ENCODE measurements at regions not wholly inside any gene's neighbourhood (a gene's known extent, or its start where the extent isn't known, plus 50 kb on each side); places are given as distances from the start of the nearest gene placed in this dataset.

- Histone ChIP-seq H3K4me3 (ENCODE audit: low read depth, low read length) (no peak overlapping the region), H3K27ac (ENCODE audit: extremely low read depth, low read depth, low read length) (no peak overlapping the region), H3K4me1 (ENCODE audit: control insufficient read depth, insufficient read depth, low read length) (peaks cover 20% of the 10 kb centered on the region), H3K9me3 (ENCODE audit: control insufficient read depth, insufficient read depth, low read depth, low read length) (no peaks in the 10 kb centered on the region), H3K36me3 (ENCODE audit: control insufficient read depth in 2 of 2, insufficient read depth in 1 of 2, low read length in 2 of 2) (no peaks in the 10 kb centered on the region)
- TF ChIP-seq ZNF350 (tag by site-specific recombination; IDR thresholded peaks at IDR 0.05) (no peak), SCRT2 (tag by site-specific recombination; IDR thresholded peaks at IDR 0.05) (peak; percentile 55), ZNF777 (tag by site-specific recombination; IDR thresholded peaks at IDR 0.05; ENCODE audit: borderline replicate concordance) (no peak), ZNF677 (tag by site-specific recombination; IDR thresholded peaks at IDR 0.05) (no peak), PRDM6 (tag by site-specific recombination; IDR thresholded peaks at IDR 0.05) (peak; percentile 69), ZNF830 (tag by site-specific recombination; IDR thresholded peaks at IDR 0.05; ENCODE audit: low read depth) (no peak), ZNF791 (tag by site-specific recombination; IDR thresholded peaks at IDR 0.05) (no peak)
- CTCF ChIA-PET, result interaction anchor here (0.6 to 4.2 kb wide), 7 partner anchors 8 to 280 kb away, joined by 3 to 50 read pairs (median 3); no protein-coding TSS in a partner anchor
- POLR2A ChIA-PET, result no interaction called here
Observed at GRCh38 chr6:150694889-150695288, 95.2 kb downstream of the PLEKHG1 start.

- no peak overlapping the region; the same call in 1 of the 2 replicates for H3K27ac ChIP-seq (ENCODE audit: extremely low read depth, low read depth, low read length)
- H3K4me3 ChIP-seq (ENCODE audit: low read depth, low read length), result no peak overlapping the region
- POLR2A ChIA-PET, result no interaction called here
- no peaks in the 10 kb centered on the region for H3K9me3 ChIP-seq (ENCODE audit: control insufficient read depth, insufficient read depth, low read depth, low read length)
- TF ChIP-seq PRDM6 (tag by site-specific recombination; IDR thresholded peaks at IDR 0.05) (peak; percentile 10; the same call in 1 of the 2 replicates), ZNF660 (tag by site-specific recombination; IDR thresholded peaks at IDR 0.05) (no peak), PRDM10 (tag by site-specific recombination; IDR thresholded peaks at IDR 0.05) (peak; percentile 75), ZNF335 (tag by site-specific recombination; conservative IDR thresholded peaks at IDR 0.05) (peak; percentile 31; the same call in 1 of the 2 replicates), FEZF1 (tag by site-specific recombination; IDR thresholded peaks at IDR 0.05) (0 out of 2 replicates have a peak, but pooled peaks have one; percentile 9)
- H3K36me3 ChIP-seq (ENCODE audit: control insufficient read depth in 2 of 2, insufficient read depth in 1 of 2, low read length in 2 of 2), result no peaks in the 10 kb centered on the region
- CTCF ChIA-PET, result interaction anchor here (0.5 to 4.2 kb wide), 8 partner anchors 9 to 614 kb away, joined by 3 to 50 read pairs (median 4); no protein-coding TSS in a partner anchor
- H3K4me1 ChIP-seq (ENCODE audit: control insufficient read depth, insufficient read depth, low read length), result peaks cover 20% of the 10 kb centered on the region
Observed at GRCh38 chr6:150695652-150696051, 96.0 kb downstream of the PLEKHG1 start.

GRCh38 chr6:150696190-150696589 lies 96.5 kb downstream of the PLEKHG1 start:
- H3K4me1 ChIP-seq (ENCODE audit: control insufficient read depth, insufficient read depth, low read length), result peaks cover 20% of the 10 kb centered on the region
- TF ChIP-seq IKZF3 (tag by site-specific recombination; IDR thresholded peaks at IDR 0.05), result 0 out of 2 replicates have a peak, but pooled peaks have one; percentile 22
- peak; percentile 68 for TF ChIP-seq PRDM6 (tag by site-specific recombination; IDR thresholded peaks at IDR 0.05)
- TF ChIP-seq ZNF555 (tag by site-specific recombination; conservative IDR thresholded peaks at IDR 0.05), result no peak
- 0 out of 2 replicates have a peak, but pooled peaks have one; percentile 17 for TF ChIP-seq OSR2 (tag by site-specific recombination; IDR thresholded peaks at IDR 0.05)
- peak; percentile 27; the same call in 1 of the 2 replicates for TF ChIP-seq ZEB2 (tag by site-specific recombination; IDR thresholded peaks at IDR 0.05)
- TF ChIP-seq ZBTB8A (tag by site-specific recombination; IDR thresholded peaks at IDR 0.05), result peak; percentile 17; the same call in 1 of the 2 replicates
- TF ChIP-seq ZNF169 (tag by site-specific recombination; IDR thresholded peaks at IDR 0.05), result no peak
- peak; percentile 29; the same call in 1 of the 2 replicates for TF ChIP-seq SP7 (tag by site-specific recombination; IDR thresholded peaks at IDR 0.05)
- peak; percentile 86 for TF ChIP-seq ZBTB44 (tag by site-specific recombination; IDR thresholded peaks at IDR 0.05)
- H3K27ac ChIP-seq (ENCODE audit: extremely low read depth, low read depth, low read length), result no peak overlapping the region; the same call in 1 of the 2 replicates
- CTCF ChIA-PET, result interaction anchor here (0.6 to 4.2 kb wide), 5 partner anchors 10 to 140 kb away, joined by 3 to 50 read pairs (median 5); no protein-coding TSS in a partner anchor
- POLR2A ChIA-PET, result no interaction called here
- no peaks in the 10 kb centered on the region for H3K9me3 ChIP-seq (ENCODE audit: control insufficient read depth, insufficient read depth, low read depth, low read length)
- no peak overlapping the region for H3K4me3 ChIP-seq (ENCODE audit: low read depth, low read length)
- no peaks in the 10 kb centered on the region for H3K36me3 ChIP-seq (ENCODE audit: control insufficient read depth in 2 of 2, insufficient read depth in 1 of 2, low read length in 2 of 2)
